HL-60 (cell line): ENCODE measurements at regions not wholly inside any gene's neighbourhood (a gene's known extent, or its start where the extent isn't known, plus 50 kb on each side); places are given as distances from the start of the nearest gene placed in this dataset.

Source experiments
- POLR2AphosphoS5 ChIP-seq: IDR thresholded peaks from 2 replicates; pipeline ENCODE4 v1.6.1; 2012; ENCODE audit warnings: low read depth
- TF ChIP-seq, protein P1 (sequence below): IDR thresholded peaks from one replicate; pipeline ENCODE4 v1.5.1; 2011; ENCODE audit warnings: low read length, control low read depth, inconsistent platforms; ENCODE audit not compliant: insufficient read depth

DNA sequence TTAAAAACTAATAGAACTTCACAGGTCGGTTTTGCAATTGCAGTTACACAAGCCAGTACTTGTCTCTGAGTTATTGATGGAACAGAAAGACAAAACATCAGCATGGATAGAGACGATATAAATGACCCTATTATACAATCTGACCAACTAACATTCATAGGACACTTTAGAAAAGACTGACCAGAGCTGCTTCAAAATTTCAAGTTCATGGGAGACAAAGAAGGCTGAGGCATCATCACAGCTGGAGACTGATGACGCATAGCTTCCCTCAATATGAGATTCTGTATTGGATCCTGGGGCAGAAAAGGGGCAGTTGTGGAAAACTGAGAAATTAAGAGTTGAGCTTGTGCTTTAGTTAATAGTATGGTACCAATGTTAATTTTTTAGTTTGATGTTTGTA, 174.0 kb downstream of the THBS2 start:
- TF ChIP-seq, protein P1, sequence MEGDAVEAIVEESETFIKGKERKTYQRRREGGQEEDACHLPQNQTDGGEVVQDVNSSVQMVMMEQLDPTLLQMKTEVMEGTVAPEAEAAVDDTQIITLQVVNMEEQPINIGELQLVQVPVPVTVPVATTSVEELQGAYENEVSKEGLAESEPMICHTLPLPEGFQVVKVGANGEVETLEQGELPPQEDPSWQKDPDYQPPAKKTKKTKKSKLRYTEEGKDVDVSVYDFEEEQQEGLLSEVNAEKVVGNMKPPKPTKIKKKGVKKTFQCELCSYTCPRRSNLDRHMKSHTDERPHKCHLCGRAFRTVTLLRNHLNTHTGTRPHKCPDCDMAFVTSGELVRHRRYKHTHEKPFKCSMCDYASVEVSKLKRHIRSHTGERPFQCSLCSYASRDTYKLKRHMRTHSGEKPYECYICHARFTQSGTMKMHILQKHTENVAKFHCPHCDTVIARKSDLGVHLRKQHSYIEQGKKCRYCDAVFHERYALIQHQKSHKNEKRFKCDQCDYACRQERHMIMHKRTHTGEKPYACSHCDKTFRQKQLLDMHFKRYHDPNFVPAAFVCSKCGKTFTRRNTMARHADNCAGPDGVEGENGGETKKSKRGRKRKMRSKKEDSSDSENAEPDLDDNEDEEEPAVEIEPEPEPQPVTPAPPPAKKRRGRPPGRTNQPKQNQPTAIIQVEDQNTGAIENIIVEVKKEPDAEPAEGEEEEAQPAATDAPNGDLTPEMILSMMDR: no peak
- no peak for TF ChIP-seq POLR2AphosphoS5
